ENCODE measurements at regions not wholly inside any gene's neighbourhood (a gene's known extent, or its start where the extent isn't known, plus 50 kb on each side); places are given as distances from the start of the nearest gene placed in this dataset.

DNA sequence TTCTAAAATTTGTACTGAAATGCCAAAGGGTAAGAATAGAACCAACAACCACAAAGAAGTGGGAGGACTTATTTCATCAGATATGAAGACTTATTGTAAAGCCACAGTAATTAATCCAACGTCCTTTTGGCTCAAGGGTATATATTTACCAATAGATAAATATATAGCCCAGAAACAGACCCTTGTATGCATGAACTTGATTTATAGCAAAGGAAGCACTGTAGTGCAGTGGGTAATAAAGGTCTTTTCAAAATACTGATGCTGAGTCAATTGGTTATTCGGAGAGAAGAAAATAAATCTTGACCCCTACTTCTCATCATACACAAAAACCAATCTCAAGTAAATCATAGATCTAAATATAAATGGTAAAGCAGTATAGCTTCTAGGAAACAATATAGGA is 200.5 kb upstream of the ST6GAL2 start:
- TF ChIP-seq, protein P1, sequence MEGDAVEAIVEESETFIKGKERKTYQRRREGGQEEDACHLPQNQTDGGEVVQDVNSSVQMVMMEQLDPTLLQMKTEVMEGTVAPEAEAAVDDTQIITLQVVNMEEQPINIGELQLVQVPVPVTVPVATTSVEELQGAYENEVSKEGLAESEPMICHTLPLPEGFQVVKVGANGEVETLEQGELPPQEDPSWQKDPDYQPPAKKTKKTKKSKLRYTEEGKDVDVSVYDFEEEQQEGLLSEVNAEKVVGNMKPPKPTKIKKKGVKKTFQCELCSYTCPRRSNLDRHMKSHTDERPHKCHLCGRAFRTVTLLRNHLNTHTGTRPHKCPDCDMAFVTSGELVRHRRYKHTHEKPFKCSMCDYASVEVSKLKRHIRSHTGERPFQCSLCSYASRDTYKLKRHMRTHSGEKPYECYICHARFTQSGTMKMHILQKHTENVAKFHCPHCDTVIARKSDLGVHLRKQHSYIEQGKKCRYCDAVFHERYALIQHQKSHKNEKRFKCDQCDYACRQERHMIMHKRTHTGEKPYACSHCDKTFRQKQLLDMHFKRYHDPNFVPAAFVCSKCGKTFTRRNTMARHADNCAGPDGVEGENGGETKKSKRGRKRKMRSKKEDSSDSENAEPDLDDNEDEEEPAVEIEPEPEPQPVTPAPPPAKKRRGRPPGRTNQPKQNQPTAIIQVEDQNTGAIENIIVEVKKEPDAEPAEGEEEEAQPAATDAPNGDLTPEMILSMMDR (IDR thresholded peaks at IDR 0.05) = no peak
- TF ChIP-seq, protein P2, sequence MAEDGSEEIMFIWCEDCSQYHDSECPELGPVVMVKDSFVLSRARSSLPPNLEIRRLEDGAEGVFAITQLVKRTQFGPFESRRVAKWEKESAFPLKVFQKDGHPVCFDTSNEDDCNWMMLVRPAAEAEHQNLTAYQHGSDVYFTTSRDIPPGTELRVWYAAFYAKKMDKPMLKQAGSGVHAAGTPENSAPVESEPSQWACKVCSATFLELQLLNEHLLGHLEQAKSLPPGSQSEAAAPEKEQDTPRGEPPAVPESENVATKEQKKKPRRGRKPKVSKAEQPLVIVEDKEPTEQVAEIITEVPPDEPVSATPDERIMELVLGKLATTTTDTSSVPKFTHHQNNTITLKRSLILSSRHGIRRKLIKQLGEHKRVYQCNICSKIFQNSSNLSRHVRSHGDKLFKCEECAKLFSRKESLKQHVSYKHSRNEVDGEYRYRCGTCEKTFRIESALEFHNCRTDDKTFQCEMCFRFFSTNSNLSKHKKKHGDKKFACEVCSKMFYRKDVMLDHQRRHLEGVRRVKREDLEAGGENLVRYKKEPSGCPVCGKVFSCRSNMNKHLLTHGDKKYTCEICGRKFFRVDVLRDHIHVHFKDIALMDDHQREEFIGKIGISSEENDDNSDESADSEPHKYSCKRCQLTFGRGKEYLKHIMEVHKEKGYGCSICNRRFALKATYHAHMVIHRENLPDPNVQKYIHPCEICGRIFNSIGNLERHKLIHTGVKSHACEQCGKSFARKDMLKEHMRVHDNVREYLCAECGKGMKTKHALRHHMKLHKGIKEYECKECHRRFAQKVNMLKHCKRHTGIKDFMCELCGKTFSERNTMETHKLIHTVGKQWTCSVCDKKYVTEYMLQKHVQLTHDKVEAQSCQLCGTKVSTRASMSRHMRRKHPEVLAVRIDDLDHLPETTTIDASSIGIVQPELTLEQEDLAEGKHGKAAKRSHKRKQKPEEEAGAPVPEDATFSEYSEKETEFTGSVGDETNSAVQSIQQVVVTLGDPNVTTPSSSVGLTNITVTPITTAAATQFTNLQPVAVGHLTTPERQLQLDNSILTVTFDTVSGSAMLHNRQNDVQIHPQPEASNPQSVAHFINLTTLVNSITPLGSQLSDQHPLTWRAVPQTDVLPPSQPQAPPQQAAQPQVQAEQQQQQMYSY (CRISPR knock-in tag; IDR thresholded peaks at IDR 0.05) = no peak
- TF ChIP-seq CREB1 (CRISPR knock-in tag; IDR thresholded peaks at IDR 0.05) = no peak
- TF ChIP-seq, protein P3, sequence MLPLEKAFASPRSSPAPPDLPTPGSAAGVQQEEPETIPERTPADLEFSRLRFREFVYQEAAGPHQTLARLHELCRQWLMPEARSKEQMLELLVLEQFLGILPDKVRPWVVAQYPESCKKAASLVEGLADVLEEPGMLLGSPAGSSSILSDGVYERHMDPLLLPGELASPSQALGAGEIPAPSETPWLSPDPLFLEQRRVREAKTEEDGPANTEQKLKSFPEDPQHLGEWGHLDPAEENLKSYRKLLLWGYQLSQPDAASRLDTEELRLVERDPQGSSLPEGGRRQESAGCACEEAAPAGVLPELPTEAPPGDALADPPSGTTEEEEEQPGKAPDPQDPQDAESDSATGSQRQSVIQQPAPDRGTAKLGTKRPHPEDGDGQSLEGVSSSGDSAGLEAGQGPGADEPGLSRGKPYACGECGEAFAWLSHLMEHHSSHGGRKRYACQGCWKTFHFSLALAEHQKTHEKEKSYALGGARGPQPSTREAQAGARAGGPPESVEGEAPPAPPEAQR (CRISPR knock-in tag; IDR thresholded peaks at IDR 0.05) = no peak
- no peak for TF ChIP-seq RELA (CRISPR knock-in tag; IDR thresholded peaks at IDR 0.05; ENCODE audit: borderline replicate concordance)
- no peak for TF ChIP-seq SOX15 (CRISPR knock-in tag; IDR thresholded peaks at IDR 0.05)
- TF ChIP-seq, protein P4, sequence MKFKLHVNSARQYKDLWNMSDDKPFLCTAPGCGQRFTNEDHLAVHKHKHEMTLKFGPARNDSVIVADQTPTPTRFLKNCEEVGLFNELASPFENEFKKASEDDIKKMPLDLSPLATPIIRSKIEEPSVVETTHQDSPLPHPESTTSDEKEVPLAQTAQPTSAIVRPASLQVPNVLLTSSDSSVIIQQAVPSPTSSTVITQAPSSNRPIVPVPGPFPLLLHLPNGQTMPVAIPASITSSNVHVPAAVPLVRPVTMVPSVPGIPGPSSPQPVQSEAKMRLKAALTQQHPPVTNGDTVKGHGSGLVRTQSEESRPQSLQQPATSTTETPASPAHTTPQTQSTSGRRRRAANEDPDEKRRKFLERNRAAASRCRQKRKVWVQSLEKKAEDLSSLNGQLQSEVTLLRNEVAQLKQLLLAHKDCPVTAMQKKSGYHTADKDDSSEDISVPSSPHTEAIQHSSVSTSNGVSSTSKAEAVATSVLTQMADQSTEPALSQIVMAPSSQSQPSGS (CRISPR knock-in tag; IDR thresholded peaks at IDR 0.05; ENCODE audit: borderline replicate concordance, low read depth) = no peak
- TF ChIP-seq IRF2 (CRISPR knock-in tag; IDR thresholded peaks at IDR 0.05; ENCODE audit: borderline replicate concordance, low read depth) = no peak
- TF ChIP-seq, protein P5, sequence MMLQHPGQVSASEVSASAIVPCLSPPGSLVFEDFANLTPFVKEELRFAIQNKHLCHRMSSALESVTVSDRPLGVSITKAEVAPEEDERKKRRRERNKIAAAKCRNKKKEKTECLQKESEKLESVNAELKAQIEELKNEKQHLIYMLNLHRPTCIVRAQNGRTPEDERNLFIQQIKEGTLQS (CRISPR knock-in tag; conservative IDR thresholded peaks at IDR 0.05) = no peak
- TF ChIP-seq, protein P6, sequence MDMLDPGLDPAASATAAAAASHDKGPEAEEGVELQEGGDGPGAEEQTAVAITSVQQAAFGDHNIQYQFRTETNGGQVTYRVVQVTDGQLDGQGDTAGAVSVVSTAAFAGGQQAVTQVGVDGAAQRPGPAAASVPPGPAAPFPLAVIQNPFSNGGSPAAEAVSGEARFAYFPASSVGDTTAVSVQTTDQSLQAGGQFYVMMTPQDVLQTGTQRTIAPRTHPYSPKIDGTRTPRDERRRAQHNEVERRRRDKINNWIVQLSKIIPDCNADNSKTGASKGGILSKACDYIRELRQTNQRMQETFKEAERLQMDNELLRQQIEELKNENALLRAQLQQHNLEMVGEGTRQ (CRISPR knock-in tag; IDR thresholded peaks at IDR 0.05) = no peak
- no peak for TF ChIP-seq FOXK1 (CRISPR knock-in tag; IDR thresholded peaks at IDR 0.05)
- TF ChIP-seq GABPB1 (CRISPR knock-in tag; IDR thresholded peaks at IDR 0.05) = no peak
